ENCODE measurements at regions not wholly inside any gene's neighbourhood (a gene's known extent, or its start where the extent isn't known, plus 50 kb on each side); places are given as distances from the start of the nearest gene placed in this dataset.

GRCh38 chr11:95426823-95427462 lies 195.9 kb upstream of the SESN3 start:
- TF ChIP-seq ZFP3 (CRISPR knock-in tag; IDR thresholded peaks at IDR 0.05) (no peak), ZC3H10 (CRISPR knock-in tag; IDR thresholded peaks at IDR 0.05) (no peak), PATZ1 (CRISPR knock-in tag; IDR thresholded peaks at IDR 0.05; ENCODE audit: borderline replicate concordance) (no peak), CSRNP3 (CRISPR knock-in tag; IDR thresholded peaks at IDR 0.05) (no peak), POU6F1 (CRISPR knock-in tag; IDR thresholded peaks at IDR 0.05; ENCODE audit: borderline replicate concordance, low read depth) (no peak), ZNF565 (CRISPR knock-in tag; conservative IDR thresholded peaks at IDR 0.05; ENCODE audit: low read depth) (no peak), ARNTL (CRISPR knock-in tag; IDR thresholded peaks at IDR 0.05; ENCODE audit: borderline replicate concordance, low read depth) (no peak), ISL1 (CRISPR knock-in tag; IDR thresholded peaks at IDR 0.05) (no peak), CSDC2 (CRISPR knock-in tag; IDR thresholded peaks at IDR 0.05) (no peak), RARB (CRISPR knock-in tag; IDR thresholded peaks at IDR 0.05) (no peak), ZFP30 (CRISPR knock-in tag; IDR thresholded peaks at IDR 0.05) (no peak), SNAI2 (CRISPR knock-in tag; IDR thresholded peaks at IDR 0.05) (no peak), CREB5 (CRISPR knock-in tag; IDR thresholded peaks at IDR 0.05; ENCODE audit: low read depth) (no peak)

Measured in SK-N-SH treated with all-trans-retinoic acid at 6 μM for 48 hours (cell line).